GM23338 (cell line): ENCODE measurements at regions not wholly inside any gene's neighbourhood (a gene's known extent, or its start where the extent isn't known, plus 50 kb on each side); places are given as distances from the start of the nearest gene placed in this dataset.

ENCODE experiments used
- ATAC-seq: fragments of 200-7000 bp; cut with Tn5 transposase; 3 replicates; pipeline ENCODE4 v1.9.1; 2020
- DNase-seq: peaks from one replicate; pipeline ENCODE4 v3.0.0-alpha.2; 2015; ENCODE audit warnings: low spot score
- H2AFZ ChIP-seq: fragments of 200-600 bp; sonication (generic); 2 replicates; pipeline ENCODE4 v1.8.0; 2016; ENCODE audit warnings: antibody characterized with exemption, mild to moderate bottlenecking, moderate library complexity
- H3F3A ChIP-seq: fragments of 200-600 bp; sonication (generic); replicated peaks from 2 replicates; pipeline ENCODE4 v1.8.0; 2017; ENCODE audit warnings: antibody characterized with exemption, mixed run types, low read depth
- H3K27ac ChIP-seq: fragments of 200-600 bp; sonication (generic); 2 replicates; pipeline ENCODE4 v1.6.1; 2016; ENCODE audit warnings: low read depth
- H3K27me3 ChIP-seq: fragments of 200-600 bp; sonication (generic); 2 replicates; pipeline ENCODE4 v1.8.0; 2016; ENCODE audit warnings: mild to moderate bottlenecking, mixed run types, moderate library complexity; ENCODE audit not compliant: insufficient read depth
- H3K36me3 ChIP-seq: fragments of 200-600 bp; sonication (generic); 2 replicates; pipeline ENCODE4 v1.8.0; 2016; ENCODE audit warnings: mild to moderate bottlenecking; ENCODE audit not compliant: insufficient read depth
- H3K4me1 ChIP-seq: fragments of 200-600 bp; sonication (generic); 2 replicates; pipeline ENCODE4 v1.8.0; 2016; ENCODE audit warnings: mild to moderate bottlenecking, moderate library complexity; ENCODE audit not compliant: insufficient read depth
- H3K4me2 ChIP-seq: fragments of 200-600 bp; sonication (generic); 2 replicates; pipeline ENCODE4 v1.7.1; 2017; ENCODE audit warnings: mixed run types
- H3K4me3 ChIP-seq: fragments of 200-600 bp; sonication (generic); 2 replicates; pipeline ENCODE4 v1.6.1; 2016; ENCODE audit warnings: mixed run types
- H3K79me2 ChIP-seq: fragments of 200-600 bp; sonication (generic); replicated peaks from 2 replicates; pipeline ENCODE4 v1.8.0; 2017; ENCODE audit warnings: mild to moderate bottlenecking; ENCODE audit not compliant: insufficient read depth
- H3K9me2 ChIP-seq: fragments of 200-600 bp; sonication (generic); 2 replicates; pipeline ENCODE4 v1.8.0; 2017; ENCODE audit not compliant: insufficient read depth
- H4K20me1 ChIP-seq: fragments of 200-600 bp; sonication (generic); replicated peaks from 2 replicates; pipeline ENCODE4 v1.8.0; 2017; ENCODE audit warnings: mild to moderate bottlenecking; ENCODE audit not compliant: insufficient read depth
- H3K27ac Mint-ChIP-seq: 2 replicates; pipeline ENCODE4 v1.8.0; 2020; ENCODE audit warnings: inconsistent platforms, mild to moderate bottlenecking, moderate library complexity, mixed read lengths
- H3K27me3 Mint-ChIP-seq: 3 replicates; pipeline ENCODE4 v1.8.0; 2022; ENCODE audit warnings: low read depth, mild to moderate bottlenecking, moderate library complexity, mixed read lengths, inconsistent platforms; ENCODE audit not compliant: insufficient read depth, poor library complexity
- H3K36me3 Mint-ChIP-seq: 3 replicates; pipeline ENCODE4 v1.8.0; 2021; ENCODE audit warnings: low read depth, mild to moderate bottlenecking, inconsistent platforms, moderate library complexity, mixed read lengths
- H3K4me1 Mint-ChIP-seq: 3 replicates; pipeline ENCODE4 v1.8.0; 2020; ENCODE audit warnings: mild to moderate bottlenecking, inconsistent platforms, mixed read lengths
- H3K4me3 Mint-ChIP-seq: 3 replicates; pipeline ENCODE4 v1.8.0; 2021; ENCODE audit warnings: moderate library complexity, mild to moderate bottlenecking, inconsistent platforms, mixed read lengths
- H3K9me3 Mint-ChIP-seq: 3 replicates; pipeline ENCODE4 v1.8.0; 2020; ENCODE audit warnings: moderate library complexity, mild to moderate bottlenecking, inconsistent platforms, mixed read lengths
- EZH2 ChIP-seq: fragments of 200-600 bp; sonication (generic); IDR thresholded peaks from one replicate; pipeline ENCODE4 v1.8.0; 2017; ENCODE audit warnings: antibody characterized with exemption, mild to moderate bottlenecking, low read depth; ENCODE audit not compliant: unreplicated experiment
- JUNB ChIP-seq: IDR thresholded peaks from one replicate; pipeline ENCODE4 v1.6.1; 2016; ENCODE audit warnings: antibody characterized with exemption; ENCODE audit not compliant: unreplicated experiment
- NANOG ChIP-seq: IDR thresholded peaks from 2 replicates; pipeline ENCODE4 v1.6.1; 2016; ENCODE audit warnings: antibody characterized with exemption, borderline replicate concordance
- POLR2AphosphoS5 ChIP-seq: IDR thresholded peaks from 2 replicates; pipeline ENCODE4 v1.6.1; 2016; ENCODE audit warnings: antibody characterized with exemption, low read depth
- STAT1 ChIP-seq: IDR thresholded peaks from one replicate; pipeline ENCODE4 v1.6.1; 2016; ENCODE audit warnings: antibody characterized with exemption; ENCODE audit not compliant: unreplicated experiment
- ZNF114 ChIP-seq: fragments of 250-450 bp; sonication (Bioruptor Pico); IDR thresholded peaks from 2 replicates; pipeline ENCODE4 v1.5.0; 2020; ENCODE audit warnings: mild to moderate bottlenecking, moderate library complexity
- ZNF331 ChIP-seq: fragments of 250-450 bp; sonication (Bioruptor Pico); IDR thresholded peaks from 2 replicates; pipeline ENCODE4 v1.5.0; 2020; ENCODE audit warnings: low read depth, mild to moderate bottlenecking, moderate library complexity
- TF ChIP-seq, protein P1 (sequence below), 2 experiments: fragments of 200-600 bp in 1 of 2; sonication (generic) in 1 of 2; conservative IDR thresholded peaks; 2 replicates each; pipeline versions ENCODE4 v1.5.1 to v1.6.1; 2016 to 2017; ENCODE audit warnings: antibody characterized with exemption in 2 of 2, low read depth in 2 of 2, mild to moderate bottlenecking in 2 of 2, moderate library complexity in 1 of 2
- TF ChIP-seq, protein P2 (sequence below): IDR thresholded peaks from 2 replicates; pipeline ENCODE4 v1.6.1; 2016; ENCODE audit warnings: antibody characterized with exemption
- TF ChIP-seq, protein P3 (sequence below): IDR thresholded peaks from one replicate; pipeline ENCODE4 v1.6.1; 2018; ENCODE audit warnings: antibody characterized with exemption; ENCODE audit not compliant: unreplicated experiment

DNA sequence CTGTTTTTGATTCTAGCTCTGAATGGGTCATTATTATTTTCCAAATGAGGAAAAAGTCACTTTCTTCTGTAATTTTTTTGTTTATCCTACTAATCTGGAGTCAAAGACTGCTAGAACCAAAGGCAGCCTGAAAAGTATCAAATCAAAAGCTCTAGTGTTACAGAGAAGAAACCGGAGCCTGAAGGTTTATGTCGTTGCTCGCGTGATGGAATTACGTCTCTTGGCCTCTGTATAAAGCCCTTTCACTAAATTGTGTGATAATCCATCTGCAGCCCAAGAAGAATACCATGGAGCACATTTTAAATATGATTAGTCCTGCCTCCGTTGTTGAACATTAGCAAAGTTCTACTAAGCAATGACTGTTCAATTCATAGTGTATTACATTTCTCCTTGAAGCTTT lies 738.6 kb downstream of the C6orf118 start:
- Histone ChIP-seq H4K20me1 (no peaks in the 10 kb centered on the region), H3K36me3 (no peaks in the 10 kb centered on the region), H3K4me1 (peaks cover 8% of the 10 kb centered on the region; the same call in 1 of the 2 replicates), H3K4me2 (no peak overlapping the region), H3K79me2 (no peaks in the 10 kb centered on the region), H3K9me2 (0 out of 2 replicates have a peak, but pooled peaks cover 6% of the 10 kb centered on the region), H3K4me3 (no peak overlapping the region), H3K27me3 (no peaks in the 10 kb centered on the region), H2AFZ (no peak overlapping the region), H3K27ac (no peak overlapping the region), H3F3A (no peaks in the 10 kb centered on the region)
- no peak for TF ChIP-seq EZH2
- Mint-ChIP-seq H3K4me3 (no peak overlapping the region), H3K4me1 (peaks cover 13% of the 10 kb centered on the region), H3K27ac (no peak overlapping the region), H3K9me3 (peaks cover 34% of the 10 kb centered on the region), H3K27me3 (peaks cover 4% of the 10 kb centered on the region), H3K36me3 (peaks cover 25% of the 10 kb centered on the region)
- no peak for ATAC-seq
- no peak for DNase-seq

DNA sequence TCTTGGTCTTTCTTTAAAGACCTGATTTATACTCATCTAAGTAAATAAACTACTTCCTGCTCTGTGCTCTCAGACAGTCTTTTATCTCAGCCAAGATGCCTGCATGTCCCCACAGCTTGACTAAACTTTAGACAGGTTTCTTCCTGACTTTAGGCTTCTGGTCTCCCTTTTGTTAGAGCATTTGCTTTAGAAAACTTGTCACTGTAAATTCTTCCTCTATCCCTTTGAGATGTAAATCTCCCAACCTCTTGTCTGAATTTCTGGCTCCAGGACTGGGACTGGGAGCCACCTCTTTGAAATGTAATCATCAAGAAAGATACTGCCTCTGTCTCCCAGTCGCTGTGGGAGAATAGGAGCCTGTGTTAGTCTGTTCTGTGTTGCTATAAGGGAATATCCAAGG lies 739.9 kb downstream of the C6orf118 start:
- no peak overlapping the region for H3K4me3 ChIP-seq
- DNase-seq (peak; percentile 28), ATAC-seq (no peak)
- H3K27ac ChIP-seq: no peak overlapping the region
- no peak overlapping the region for H2AFZ ChIP-seq
- H3K36me3 ChIP-seq: no peaks in the 10 kb centered on the region
- Mint-ChIP-seq H3K4me3 (no peak overlapping the region), H3K9me3 (peaks cover 26% of the 10 kb centered on the region), H3K27ac (no peak overlapping the region), H3K27me3 (peaks cover 4% of the 10 kb centered on the region), H3K4me1 (peaks cover 13% of the 10 kb centered on the region), H3K36me3 (peaks cover 21% of the 10 kb centered on the region)
- H3K4me2 ChIP-seq: 0 out of 2 replicates have a peak overlapping the region, but pooled peaks have one; percentile 9
- no peaks in the 10 kb centered on the region for H3K27me3 ChIP-seq
- no peaks in the 10 kb centered on the region for H3K79me2 ChIP-seq
- no peaks in the 10 kb centered on the region for H4K20me1 ChIP-seq
- H3K9me2 ChIP-seq: 0 out of 2 replicates have a peak, but pooled peaks cover 4% of the 10 kb centered on the region
- no peaks in the 10 kb centered on the region for H3F3A ChIP-seq
- H3K4me1 ChIP-seq: peaks cover 8% of the 10 kb centered on the region; the same call in 1 of the 2 replicates
- TF ChIP-seq ZNF331 (CRISPR knock-in tag) (no peak), ZNF114 (CRISPR knock-in tag) (no peak), NANOG (no peak), JUNB (no peak), STAT1 (no peak), EZH2 (no peak), POLR2AphosphoS5 (no peak)
- TF ChIP-seq, protein P1, sequence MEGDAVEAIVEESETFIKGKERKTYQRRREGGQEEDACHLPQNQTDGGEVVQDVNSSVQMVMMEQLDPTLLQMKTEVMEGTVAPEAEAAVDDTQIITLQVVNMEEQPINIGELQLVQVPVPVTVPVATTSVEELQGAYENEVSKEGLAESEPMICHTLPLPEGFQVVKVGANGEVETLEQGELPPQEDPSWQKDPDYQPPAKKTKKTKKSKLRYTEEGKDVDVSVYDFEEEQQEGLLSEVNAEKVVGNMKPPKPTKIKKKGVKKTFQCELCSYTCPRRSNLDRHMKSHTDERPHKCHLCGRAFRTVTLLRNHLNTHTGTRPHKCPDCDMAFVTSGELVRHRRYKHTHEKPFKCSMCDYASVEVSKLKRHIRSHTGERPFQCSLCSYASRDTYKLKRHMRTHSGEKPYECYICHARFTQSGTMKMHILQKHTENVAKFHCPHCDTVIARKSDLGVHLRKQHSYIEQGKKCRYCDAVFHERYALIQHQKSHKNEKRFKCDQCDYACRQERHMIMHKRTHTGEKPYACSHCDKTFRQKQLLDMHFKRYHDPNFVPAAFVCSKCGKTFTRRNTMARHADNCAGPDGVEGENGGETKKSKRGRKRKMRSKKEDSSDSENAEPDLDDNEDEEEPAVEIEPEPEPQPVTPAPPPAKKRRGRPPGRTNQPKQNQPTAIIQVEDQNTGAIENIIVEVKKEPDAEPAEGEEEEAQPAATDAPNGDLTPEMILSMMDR (conservative IDR thresholded peaks at IDR 0.05; ENCODE audit: low read depth in 2 of 2): no peak
- TF ChIP-seq, protein P2, sequence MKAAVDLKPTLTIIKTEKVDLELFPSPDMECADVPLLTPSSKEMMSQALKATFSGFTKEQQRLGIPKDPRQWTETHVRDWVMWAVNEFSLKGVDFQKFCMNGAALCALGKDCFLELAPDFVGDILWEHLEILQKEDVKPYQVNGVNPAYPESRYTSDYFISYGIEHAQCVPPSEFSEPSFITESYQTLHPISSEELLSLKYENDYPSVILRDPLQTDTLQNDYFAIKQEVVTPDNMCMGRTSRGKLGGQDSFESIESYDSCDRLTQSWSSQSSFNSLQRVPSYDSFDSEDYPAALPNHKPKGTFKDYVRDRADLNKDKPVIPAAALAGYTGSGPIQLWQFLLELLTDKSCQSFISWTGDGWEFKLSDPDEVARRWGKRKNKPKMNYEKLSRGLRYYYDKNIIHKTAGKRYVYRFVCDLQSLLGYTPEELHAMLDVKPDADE: no peak
- TF ChIP-seq, protein P3, sequence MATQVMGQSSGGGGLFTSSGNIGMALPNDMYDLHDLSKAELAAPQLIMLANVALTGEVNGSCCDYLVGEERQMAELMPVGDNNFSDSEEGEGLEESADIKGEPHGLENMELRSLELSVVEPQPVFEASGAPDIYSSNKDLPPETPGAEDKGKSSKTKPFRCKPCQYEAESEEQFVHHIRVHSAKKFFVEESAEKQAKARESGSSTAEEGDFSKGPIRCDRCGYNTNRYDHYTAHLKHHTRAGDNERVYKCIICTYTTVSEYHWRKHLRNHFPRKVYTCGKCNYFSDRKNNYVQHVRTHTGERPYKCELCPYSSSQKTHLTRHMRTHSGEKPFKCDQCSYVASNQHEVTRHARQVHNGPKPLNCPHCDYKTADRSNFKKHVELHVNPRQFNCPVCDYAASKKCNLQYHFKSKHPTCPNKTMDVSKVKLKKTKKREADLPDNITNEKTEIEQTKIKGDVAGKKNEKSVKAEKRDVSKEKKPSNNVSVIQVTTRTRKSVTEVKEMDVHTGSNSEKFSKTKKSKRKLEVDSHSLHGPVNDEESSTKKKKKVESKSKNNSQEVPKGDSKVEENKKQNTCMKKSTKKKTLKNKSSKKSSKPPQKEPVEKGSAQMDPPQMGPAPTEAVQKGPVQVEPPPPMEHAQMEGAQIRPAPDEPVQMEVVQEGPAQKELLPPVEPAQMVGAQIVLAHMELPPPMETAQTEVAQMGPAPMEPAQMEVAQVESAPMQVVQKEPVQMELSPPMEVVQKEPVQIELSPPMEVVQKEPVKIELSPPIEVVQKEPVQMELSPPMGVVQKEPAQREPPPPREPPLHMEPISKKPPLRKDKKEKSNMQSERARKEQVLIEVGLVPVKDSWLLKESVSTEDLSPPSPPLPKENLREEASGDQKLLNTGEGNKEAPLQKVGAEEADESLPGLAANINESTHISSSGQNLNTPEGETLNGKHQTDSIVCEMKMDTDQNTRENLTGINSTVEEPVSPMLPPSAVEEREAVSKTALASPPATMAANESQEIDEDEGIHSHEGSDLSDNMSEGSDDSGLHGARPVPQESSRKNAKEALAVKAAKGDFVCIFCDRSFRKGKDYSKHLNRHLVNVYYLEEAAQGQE: no peak
